Subcutaneous abdominal adipose tissue (tissue), 5 donors: ENCODE measurements at regions not wholly inside any gene's neighbourhood (a gene's known extent, or its start where the extent isn't known, plus 50 kb on each side); places are given as distances from the start of the nearest gene placed in this dataset.
"Not testable (repeated sequence)": the region's sequence is repeated elsewhere in the genome, so short reads cannot be mapped to it uniquely, and the experiment has no call there.

Experiments used
- H3K27ac ChIP-seq: one replicate; pipeline ENCODE4 v1.7.0; 2013; ENCODE audit warnings: low read depth, mild to moderate bottlenecking, inconsistent platforms, low read length, moderate library complexity
- H3K27me3 ChIP-seq, 5 donors: one replicate each; pipeline ENCODE4 v1.7.0; 2013; ENCODE audit warnings: low read length in 5 of 5, inconsistent platforms in 1 of 5; ENCODE audit not compliant: control insufficient read depth in 5 of 5, insufficient read depth in 4 of 5
- H3K36me3 ChIP-seq, 5 donors: one replicate each; pipeline ENCODE4 v1.7.0; 2013; ENCODE audit warnings: low read length in 5 of 5; ENCODE audit not compliant: control insufficient read depth in 5 of 5, insufficient read depth in 5 of 5
- H3K4me1 ChIP-seq, 5 donors: one replicate each; pipeline ENCODE4 v1.7.0; 2013; ENCODE audit warnings: low read length in 5 of 5, mild to moderate bottlenecking in 3 of 5, moderate library complexity in 1 of 5; ENCODE audit not compliant: control insufficient read depth in 5 of 5, insufficient read depth in 5 of 5
- H3K4me3 ChIP-seq, 5 donors: one replicate each; pipeline ENCODE4 v1.7.0; 2013; ENCODE audit warnings: low read length in 5 of 5, low read depth in 1 of 5
- H3K9ac ChIP-seq, 5 donors: one replicate each; pipeline ENCODE4 v1.7.0; 2013; ENCODE audit warnings: low read length in 5 of 5, mild to moderate bottlenecking in 4 of 5, moderate library complexity in 3 of 5
- H3K9me3 ChIP-seq, 5 donors: one replicate each; pipeline ENCODE4 v1.7.0; 2013; ENCODE audit warnings: low read length in 5 of 5; ENCODE audit not compliant: control insufficient read depth in 5 of 5
- donor health status: healthy.
- donor health status: healthy.
- donor health status: healthy.
- donor health status: healthy.
- donor health status: healthy.

DNA sequence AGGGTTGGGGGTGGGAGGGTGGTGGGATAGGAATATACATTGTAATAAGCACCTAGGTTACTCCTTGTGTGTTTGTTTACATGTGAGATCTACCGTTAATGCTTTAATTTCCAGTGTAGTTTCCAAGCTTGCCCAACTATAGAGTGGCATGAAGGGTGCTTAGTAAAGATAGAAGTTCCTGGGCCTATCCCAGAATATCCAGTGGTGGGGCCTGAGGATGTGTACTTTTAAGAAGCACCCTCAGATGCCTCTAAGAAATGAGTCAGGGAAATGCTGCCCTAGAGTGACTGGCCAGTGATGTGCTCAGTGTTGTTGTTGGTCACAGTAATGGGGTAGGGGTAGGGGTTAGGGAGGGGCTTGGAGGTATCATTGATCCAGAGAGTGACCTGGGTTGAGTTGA lies 141.3 kb downstream of the TSEN15 start:
- Histone ChIP-seq H3K27me3 (peaks cover 0 to 3% (median 0%) of the 10 kb centered on the region in 5 donors), H3K36me3 (no peaks in the 10 kb centered on the region), H3K9me3 (no peaks in the 10 kb centered on the region), H3K4me3 (no peak overlapping the region), H3K9ac (no peak overlapping the region), H3K4me1 (peaks cover 0 to 4% (median 0%) of the 10 kb centered on the region in 5 donors), H3K27ac (no peak overlapping the region)

- Histone ChIP-seq H3K36me3 (no peaks in the 10 kb centered on the region), H3K4me3 (no peak overlapping the region), H3K27ac (no peak overlapping the region), H3K9me3 (no peaks in the 10 kb centered on the region), H3K27me3 (peaks cover 0 to 3% (median 0%) of the 10 kb centered on the region in 5 donors), H3K9ac (no peak overlapping the region), H3K4me1 (peaks cover 0 to 4% (median 0%) of the 10 kb centered on the region in 5 donors)
These were observed 141.9 kb downstream of the TSEN15 start for GRCh38 chr1:184193451-184193850.

GRCh38 chr1:184194236-184194635 lies 142.7 kb downstream of the TSEN15 start:
- H3K9ac ChIP-seq, result no peak overlapping the region
- no peaks in the 10 kb centered on the region for H3K9me3 ChIP-seq

DNA sequence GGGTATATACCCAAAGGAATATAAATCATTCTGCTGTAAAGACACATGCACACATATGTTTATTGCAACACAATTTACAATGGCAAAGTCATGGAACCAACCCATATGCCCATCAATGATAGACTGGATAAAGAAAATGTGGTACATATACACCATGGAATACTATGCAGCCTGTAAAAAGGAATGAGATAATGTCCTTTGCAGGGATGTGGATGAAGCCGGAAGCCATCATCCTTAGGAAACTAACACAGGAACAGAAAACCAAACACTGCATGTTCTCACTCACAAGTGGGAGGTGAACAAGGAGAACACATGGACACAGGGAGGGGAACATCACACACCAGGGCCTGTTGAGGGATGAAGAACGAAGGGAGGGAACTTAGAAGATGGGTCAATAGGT lies 144.2 kb downstream of the TSEN15 start:
- H3K4me1 ChIP-seq, H3K36me3 ChIP-seq, H3K4me3 ChIP-seq, H3K9me3 ChIP-seq, H3K27ac ChIP-seq, H3K27me3 ChIP-seq, H3K9ac ChIP-seq: not testable (repeated sequence)

More at GRCh38 chr1:184194236-184194635, 142.7 kb downstream of the TSEN15 start:
- Histone ChIP-seq H3K27me3 (peaks cover 0 to 3% (median 0%) of the 10 kb centered on the region in 5 donors), H3K4me3 (no peak overlapping the region), H3K36me3 (no peaks in the 10 kb centered on the region), H3K4me1 (peaks cover 0 to 4% (median 0%) of the 10 kb centered on the region in 5 donors), H3K27ac (no peak overlapping the region)

- Histone ChIP-seq H3K27me3 (peaks cover 0 to 3% (median 0%) of the 10 kb centered on the region in 5 donors), H3K36me3 (no peaks in the 10 kb centered on the region), H3K4me3 (no peak overlapping the region), H3K27ac (no peak overlapping the region), H3K4me1 (peaks cover 0 to 2% (median 0%) of the 10 kb centered on the region in 5 donors), H3K9ac (no peak overlapping the region), H3K9me3 (no peaks in the 10 kb centered on the region)
These were observed 146.3 kb downstream of the TSEN15 start for GRCh38 chr1:184197831-184198230.

DNA sequence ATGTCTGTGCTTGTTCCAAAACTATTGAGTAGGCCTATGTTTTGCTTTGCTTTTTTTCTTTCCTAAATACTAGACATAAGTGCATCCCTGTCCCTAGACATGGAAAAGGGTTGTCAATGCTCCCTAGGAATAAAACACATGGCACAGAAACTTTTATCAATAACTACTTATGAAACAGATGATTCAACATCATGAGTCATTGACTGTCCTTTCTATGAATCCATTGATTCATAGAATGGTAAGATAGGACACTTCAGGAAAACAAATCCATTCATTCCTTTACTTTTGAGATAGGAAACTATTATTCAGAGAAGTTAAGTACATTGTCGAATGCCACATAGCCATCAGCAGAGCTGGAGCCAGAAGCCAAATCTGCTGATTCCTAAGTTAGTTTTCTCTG lies 147.5 kb downstream of the TSEN15 start:
- Histone ChIP-seq H3K4me1 (peaks cover 0 to 2% (median 0%) of the 10 kb centered on the region in 5 donors), H3K4me3 (no peak overlapping the region), H3K36me3 (no peaks in the 10 kb centered on the region), H3K27ac (no peak overlapping the region), H3K27me3 (no peaks in the 10 kb centered on the region), H3K9me3 (no peaks in the 10 kb centered on the region), H3K9ac (no peak overlapping the region)

- no peak overlapping the region for H3K9ac ChIP-seq
- H3K9me3 ChIP-seq, result no peaks in the 10 kb centered on the region
- no peaks in the 10 kb centered on the region for H3K36me3 ChIP-seq
- no peak overlapping the region for H3K4me3 ChIP-seq
- H3K4me1 ChIP-seq, result no peaks in the 10 kb centered on the region
- H3K27ac ChIP-seq, result no peak overlapping the region
- H3K27me3 ChIP-seq, result no peaks in the 10 kb centered on the region
These were observed 148.0 kb downstream of the TSEN15 start for GRCh38 chr1:184199438-184200085.

- Histone ChIP-seq H3K4me1 (peaks cover 0 to 3% (median 0%) of the 10 kb centered on the region in 5 donors), H3K36me3 (no peaks in the 10 kb centered on the region), H3K27ac (no peak overlapping the region), H3K4me3 (no peak overlapping the region), H3K9me3 (no peaks in the 10 kb centered on the region), H3K9ac (no peak overlapping the region), H3K27me3 (no peaks in the 10 kb centered on the region)
These were observed 157.1 kb downstream of the TSEN15 start for GRCh38 chr1:184208622-184209021.

DNA sequence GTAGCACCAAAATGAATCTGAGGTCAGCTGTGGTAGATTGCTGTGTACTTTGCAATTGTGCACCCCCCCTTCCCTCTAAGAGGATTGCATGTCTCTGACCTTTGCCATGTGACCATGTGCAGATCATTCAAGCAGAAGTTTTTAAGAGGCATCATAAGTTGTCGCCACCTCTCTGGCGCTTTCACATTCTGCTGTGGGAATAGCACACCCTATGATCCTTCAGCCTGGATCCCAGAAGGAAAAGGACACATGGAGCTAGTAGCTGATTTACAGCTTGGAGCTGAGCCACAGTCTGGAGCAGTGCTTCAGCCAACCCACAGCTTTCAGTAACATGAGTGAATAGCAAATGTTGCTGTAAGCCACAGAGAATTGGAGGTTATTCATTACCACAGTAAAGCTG lies 158.5 kb downstream of the TSEN15 start:
- H3K9ac ChIP-seq, result no peak overlapping the region
- H3K4me1 ChIP-seq, result peaks cover 0 to 3% (median 0%) of the 10 kb centered on the region in 5 donors
- H3K27me3 ChIP-seq, result no peaks in the 10 kb centered on the region
- H3K36me3 ChIP-seq, result no peaks in the 10 kb centered on the region
- H3K4me3 ChIP-seq, result no peak overlapping the region
- no peak overlapping the region for H3K27ac ChIP-seq
- H3K9me3 ChIP-seq, result no peaks in the 10 kb centered on the region

DNA sequence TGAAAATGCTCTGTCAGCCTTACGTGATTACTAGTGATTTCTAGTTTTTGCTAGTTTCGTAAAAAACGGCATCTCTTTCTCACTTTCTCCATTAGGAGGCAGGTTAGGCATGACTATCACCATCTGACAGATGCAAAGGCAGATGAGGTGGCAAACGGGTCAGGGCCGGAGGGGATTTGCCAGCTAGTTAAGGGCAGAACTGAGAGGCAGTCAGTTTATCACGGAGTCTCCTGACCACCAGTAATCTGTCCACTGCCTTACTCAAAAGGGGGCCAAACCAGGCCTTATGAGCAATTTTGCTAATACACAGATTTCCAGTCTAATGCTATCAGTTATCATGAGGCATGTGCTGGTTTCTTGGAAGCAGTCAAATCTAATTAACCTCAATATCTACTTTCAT lies 159.3 kb downstream of the TSEN15 start:
- Histone ChIP-seq H3K9me3 (no peaks in the 10 kb centered on the region), H3K4me3 (no peak overlapping the region), H3K36me3 (no peaks in the 10 kb centered on the region), H3K4me1 (peaks cover 0 to 3% (median 0%) of the 10 kb centered on the region in 5 donors), H3K27ac (no peak overlapping the region), H3K9ac (no peak overlapping the region), H3K27me3 (no peaks in the 10 kb centered on the region)
